RPMI8226 (cell line): ENCODE measurements at regions not wholly inside any gene's neighbourhood (a gene's known extent, or its start where the extent isn't known, plus 50 kb on each side); places are given as distances from the start of the nearest gene placed in this dataset.
"Not testable (repeated sequence)": the region's sequence is repeated elsewhere in the genome, so short reads cannot be mapped to it uniquely, and the experiment has no call there.

Source experiments
- DNase-seq: peaks from one replicate; pipeline ENCODE4 v3.0.0-alpha.2; 2015

GRCh38 chr6:119431799-119432198 is 82.2 kb upstream of the MAN1A1 start:
- DNase-seq = no peak

- no peak for DNase-seq
These were observed 81.2 kb upstream of the MAN1A1 start for GRCh38 chr6:119430805-119431204.

GRCh38 chr6:119428633-119429032 is 79.1 kb upstream of the MAN1A1 start:
- no peak for DNase-seq

GRCh38 chr6:119426619-119427018 is 77.1 kb upstream of the MAN1A1 start:
- DNase-seq = no peak

- DNase-seq = no peak
These were observed 74.4 kb upstream of the MAN1A1 start for GRCh38 chr6:119423996-119424395.

- DNase-seq = not testable (repeated sequence)
These were observed 68.5 kb upstream of the MAN1A1 start for GRCh38 chr6:119418084-119418483.

- no peak for DNase-seq
These were observed 57.6 kb upstream of the MAN1A1 start for GRCh38 chr6:119407156-119407555.

- DNase-seq = not testable (repeated sequence)
These were observed 55.6 kb upstream of the MAN1A1 start for GRCh38 chr6:119405114-119405513.
